Esophagus muscularis mucosa (tissue), 4 donors: ENCODE measurements at regions not wholly inside any gene's neighbourhood (a gene's known extent, or its start where the extent isn't known, plus 50 kb on each side); places are given as distances from the start of the nearest gene placed in this dataset.
"Not testable (repeated sequence)": the region's sequence is repeated elsewhere in the genome, so short reads cannot be mapped to it uniquely, and the experiment has no call there.

Experiments
- DNase-seq: peaks from one replicate; pipeline ENCODE4 v3.0.0-alpha.2; 2017; ENCODE audit errors: extremely low spot score
- H3K27ac ChIP-seq, 4 donors: fragments of 200-600 bp; sonication (generic); replicated peaks in 1 of 4; 1 replicate in 3 of 4; 2 replicates in 1 of 4; pipeline ENCODE4 v1.5.1; 2016 to 2019; ENCODE audit warnings: mild to moderate bottlenecking in 1 of 4
- H3K27me3 ChIP-seq, 4 donors: fragments of 200-600 bp; sonication (generic); one replicate each; pipeline versions ENCODE4 v1.5.1 to v1.6.0; 2016 to 2019
- H3K36me3 ChIP-seq, 4 donors: fragments of 200-600 bp; sonication (generic); one replicate each; pipeline ENCODE4 v1.5.1; 2016 to 2019
- H3K4me1 ChIP-seq, 4 donors: fragments of 200-600 bp; sonication (generic); one replicate each; pipeline ENCODE4 v1.5.1; 2016 to 2019
- H3K4me3 ChIP-seq, 4 donors: fragments of 200-600 bp; sonication (generic); 1 replicate in 2 of 4; 2 replicates in 2 of 4; pipeline ENCODE4 v1.5.1; 2016 to 2019; ENCODE audit warnings: mild to moderate bottlenecking in 4 of 4, moderate library complexity in 1 of 4
- H3K9me3 ChIP-seq, 4 donors: fragments of 200-600 bp; sonication (generic); 1 replicate in 3 of 4; 2 replicates in 1 of 4; pipeline ENCODE4 v1.5.1; 2016 to 2019
- CTCF ChIP-seq, 3 experiments: fragments of 200-600 bp in 2 of 3; fragments of 450-650 bp in 1 of 3; sonication (generic) in 2 of 3; IDR thresholded peaks; one replicate each; pipeline ENCODE4 v1.5.1; 2017 to 2019; ENCODE audit warnings: antibody characterized with exemption in 3 of 3, mild to moderate bottlenecking in 2 of 3, moderate library complexity in 1 of 3
- EP300 ChIP-seq: sonication (generic); formaldehyde crosslinking; IDR thresholded peaks from one replicate; pipeline ENCODE4 v1.6.1; 2017; ENCODE audit warnings: antibody characterized with exemption
- POLR2A ChIP-seq: fragments of 450-650 bp; IDR thresholded peaks from one replicate; pipeline ENCODE4 v1.6.1; 2017; ENCODE audit warnings: antibody characterized with exemption, moderate library complexity, mild to moderate bottlenecking, low read depth
- POLR2AphosphoS5 ChIP-seq, 2 donors: sonication (generic); formaldehyde crosslinking; IDR thresholded peaks; one replicate each; pipeline ENCODE4 v1.6.1; 2017; ENCODE audit warnings: antibody characterized with exemption in 2 of 2
- WGBS: methylation state at CpG from one replicate; pipeline ENCODE4 v1.1.5; 2018; 5-methylcytosine and 5-hydroxymethylcytosine counted together
- intact Hi-C: fragments of 100-400 bp; cut with DNase I; formaldehyde crosslinking; loops from one replicate; pipeline ENCODE4 v1.15.1; 2023

- H3K4me1 ChIP-seq = no peaks in the 10 kb centered on the region
- intact Hi-C loops = no loop called here
- DNase-seq = no peak
- H3K27ac ChIP-seq = no peak overlapping the region
- WGBS = 62% methylated on average over 2 of the region's 2 CpGs
- H3K4me3 ChIP-seq = no peak overlapping the region
- H3K9me3 ChIP-seq = no peaks in the 10 kb centered on the region
- H3K36me3 ChIP-seq = no peaks in the 10 kb centered on the region
- no peaks in the 10 kb centered on the region for H3K27me3 ChIP-seq
- TF ChIP-seq POLR2A = no peak
- TF ChIP-seq EP300 = no peak
- TF ChIP-seq CTCF (IDR thresholded peaks at IDR 0.05) = no peak
- no peak for TF ChIP-seq POLR2AphosphoS5 (IDR thresholded peaks at IDR 0.05)
These were observed 1261.1 kb downstream of the ROBO1 start for GRCh38 chr3:78506581-78507195.

- intact Hi-C loops = no loop called here
- 58% methylated on average over 6 of the region's 6 CpGs for WGBS
- Histone ChIP-seq H3K4me3 (no peak overlapping the region), H3K27ac (no peak overlapping the region), H3K36me3 (no peaks in the 10 kb centered on the region), H3K4me1 (no peaks in the 10 kb centered on the region), H3K9me3 (no peaks in the 10 kb centered on the region), H3K27me3 (no peaks in the 10 kb centered on the region)
- no peak for TF ChIP-seq EP300
- TF ChIP-seq POLR2AphosphoS5 (IDR thresholded peaks at IDR 0.05) = no peak
- no peak for TF ChIP-seq CTCF (IDR thresholded peaks at IDR 0.05)
- no peak for TF ChIP-seq POLR2A
- DNase-seq = no peak
These were observed 1260.4 kb downstream of the ROBO1 start for GRCh38 chr3:78507196-78507984.

GRCh38 chr3:78511840-78512239, 1256.0 kb downstream of the ROBO1 start:
- H3K27ac ChIP-seq = no peak overlapping the region
- no peak for TF ChIP-seq POLR2A
- TF ChIP-seq CTCF (IDR thresholded peaks at IDR 0.05) = no peak
- TF ChIP-seq POLR2AphosphoS5 (IDR thresholded peaks at IDR 0.05) = no peak
- no peak for TF ChIP-seq EP300
- WGBS = 49% methylated on average over 2 of the region's 2 CpGs
- H3K27me3 ChIP-seq = no peaks in the 10 kb centered on the region
- no peaks in the 10 kb centered on the region for H3K9me3 ChIP-seq
- no peak for DNase-seq
- H3K36me3 ChIP-seq = no peaks in the 10 kb centered on the region
- intact Hi-C loops = no loop called here
- no peak overlapping the region for H3K4me3 ChIP-seq
- H3K4me1 ChIP-seq = no peaks in the 10 kb centered on the region

GRCh38 chr3:78512786-78513185, 1255.0 kb downstream of the ROBO1 start:
- H3K9me3 ChIP-seq, H3K27ac ChIP-seq, DNase-seq, H3K27me3 ChIP-seq, H3K4me3 ChIP-seq, intact Hi-C loops, H3K4me1 ChIP-seq, H3K36me3 ChIP-seq: not testable (repeated sequence)
- WGBS = 83% methylated on average over 4 of the region's 4 CpGs

- TF ChIP-seq CTCF (IDR thresholded peaks at IDR 0.05) (no peak), POLR2A (no peak), POLR2AphosphoS5 (IDR thresholded peaks at IDR 0.05) (no peak), EP300 (no peak)
- H3K9me3 ChIP-seq = no peaks in the 10 kb centered on the region
- DNase-seq = no peak
- H3K36me3 ChIP-seq = no peaks in the 10 kb centered on the region
- no peaks in the 10 kb centered on the region for H3K4me1 ChIP-seq
- H3K27me3 ChIP-seq = no peaks in the 10 kb centered on the region
- 79% methylated on average over 3 of the region's 3 CpGs for WGBS
- no peak overlapping the region for H3K4me3 ChIP-seq
- intact Hi-C loops = no loop called here
- no peak overlapping the region for H3K27ac ChIP-seq
These were observed 1251.4 kb downstream of the ROBO1 start for GRCh38 chr3:78516437-78516836.
